Endothelial cell of hepatic sinusoid (primary cell): ENCODE measurements at regions not wholly inside any gene's neighbourhood (a gene's known extent, or its start where the extent isn't known, plus 50 kb on each side); places are given as distances from the start of the nearest gene placed in this dataset.

ENCODE experiments used
- in situ Hi-C: cut with HindIII; loops from 2 replicates; pipeline ENCODE4 v1.10.0; 2017; ENCODE audit warnings: low sequenced_read_pairs

DNA sequence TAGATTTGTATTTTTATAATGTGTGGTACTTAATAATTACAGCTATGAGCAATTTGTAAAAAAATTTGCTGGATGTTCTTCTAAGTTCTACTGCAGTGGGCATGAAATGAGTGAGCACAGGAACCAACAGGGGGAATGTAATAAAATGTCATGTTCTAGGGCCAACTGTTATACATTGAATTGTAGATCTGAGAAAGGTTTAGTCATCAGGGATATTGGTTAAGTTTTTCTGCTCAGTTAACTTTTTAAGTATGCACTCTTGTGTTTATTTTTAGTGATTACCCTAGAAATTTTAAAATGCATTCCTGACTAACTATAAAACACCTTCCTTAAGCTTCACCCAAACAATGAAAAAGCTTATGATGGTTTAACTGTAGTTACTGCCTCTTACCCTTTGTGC lies 101.8 kb downstream of the CAND1 start:
- in situ Hi-C loops, result no loop called here

DNA sequence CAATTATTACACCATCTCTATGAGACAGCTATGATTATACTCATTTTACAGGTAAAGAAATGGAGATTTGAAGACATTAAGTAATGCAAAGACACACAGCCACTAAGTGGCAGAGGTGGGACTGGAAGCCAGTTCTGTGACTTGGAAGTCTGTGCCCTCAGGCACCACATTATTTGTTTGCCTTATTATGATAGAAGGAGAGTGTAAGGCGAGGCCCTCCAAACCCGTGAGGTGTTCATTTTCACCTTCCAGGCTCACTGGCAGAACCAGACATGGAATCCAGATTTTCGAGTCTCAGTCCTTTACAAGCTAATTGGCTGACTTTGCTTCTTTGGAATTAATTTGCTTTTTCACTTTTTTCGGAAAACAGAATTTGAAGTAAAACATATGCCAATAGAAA lies 107.9 kb downstream of the CAND1 start:
- in situ Hi-C loops, result no loop called here

- in situ Hi-C loops, result no loop called here
Measured at GRCh38 chr12:67377541-67377940, 108.4 kb downstream of the CAND1 start.

DNA sequence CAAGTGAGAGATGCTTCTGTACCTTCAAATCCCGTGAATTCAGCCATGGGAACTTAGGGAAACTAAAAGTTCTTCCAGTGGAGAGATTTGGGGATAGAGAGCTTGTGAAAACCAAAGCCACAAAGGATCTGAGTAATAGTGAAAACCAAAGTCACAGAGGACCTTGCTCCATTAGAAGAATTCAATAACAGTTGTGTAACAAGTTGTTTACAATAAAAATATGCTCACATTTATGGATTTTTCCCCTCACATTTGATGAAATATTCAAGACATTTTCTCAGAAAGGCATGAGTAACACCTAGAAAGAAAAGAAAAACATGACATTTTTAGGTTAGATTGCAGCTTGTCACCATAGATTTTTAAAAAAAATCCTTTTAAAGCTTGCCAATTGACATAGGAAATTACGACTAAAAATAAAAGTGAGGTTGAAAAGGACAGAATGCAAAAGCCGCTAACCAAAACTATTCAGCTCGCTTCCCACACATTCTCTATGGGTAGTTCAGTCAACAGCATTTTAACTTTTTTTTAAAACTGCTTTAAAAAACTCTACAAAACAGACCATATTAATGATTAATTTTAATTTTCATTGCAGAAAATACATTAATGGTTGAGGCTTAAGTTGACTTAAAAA lies 113.2 kb downstream of the CAND1 start:
- in situ Hi-C loops, result no loop called here

DNA sequence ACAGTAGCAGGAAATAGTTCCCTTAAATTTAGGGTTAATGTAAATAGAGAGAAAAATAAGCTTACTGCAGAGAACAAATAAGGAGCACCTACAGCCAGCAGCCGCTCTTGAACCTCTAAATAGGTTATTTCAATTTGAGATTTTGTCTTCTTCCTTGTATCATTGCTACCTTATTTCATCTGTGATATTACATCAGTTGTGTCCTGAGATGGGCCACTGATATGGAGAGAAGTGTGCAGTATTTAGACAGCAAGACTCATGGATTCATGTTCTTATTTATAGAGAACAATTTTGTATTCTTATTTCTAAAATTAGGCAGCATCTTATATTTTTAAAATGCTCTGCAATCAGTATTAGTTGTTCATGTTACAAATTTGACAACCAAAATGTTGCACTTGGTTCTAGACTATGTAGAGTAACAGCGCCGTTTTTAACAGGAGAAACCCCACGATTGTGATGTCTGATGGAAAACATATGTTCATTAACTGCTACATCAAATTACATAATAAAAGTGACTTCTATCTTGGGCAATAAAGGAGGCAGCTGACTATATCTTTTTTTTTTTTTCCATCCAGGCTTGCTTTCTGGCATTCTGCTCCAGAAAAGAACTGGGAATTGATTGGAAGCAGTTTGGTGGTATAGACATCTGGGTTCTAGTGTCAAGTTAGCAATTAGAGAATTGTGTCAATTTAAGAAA lies 117.9 kb downstream of the CAND1 start:
- in situ Hi-C loops, result no loop called here

DNA sequence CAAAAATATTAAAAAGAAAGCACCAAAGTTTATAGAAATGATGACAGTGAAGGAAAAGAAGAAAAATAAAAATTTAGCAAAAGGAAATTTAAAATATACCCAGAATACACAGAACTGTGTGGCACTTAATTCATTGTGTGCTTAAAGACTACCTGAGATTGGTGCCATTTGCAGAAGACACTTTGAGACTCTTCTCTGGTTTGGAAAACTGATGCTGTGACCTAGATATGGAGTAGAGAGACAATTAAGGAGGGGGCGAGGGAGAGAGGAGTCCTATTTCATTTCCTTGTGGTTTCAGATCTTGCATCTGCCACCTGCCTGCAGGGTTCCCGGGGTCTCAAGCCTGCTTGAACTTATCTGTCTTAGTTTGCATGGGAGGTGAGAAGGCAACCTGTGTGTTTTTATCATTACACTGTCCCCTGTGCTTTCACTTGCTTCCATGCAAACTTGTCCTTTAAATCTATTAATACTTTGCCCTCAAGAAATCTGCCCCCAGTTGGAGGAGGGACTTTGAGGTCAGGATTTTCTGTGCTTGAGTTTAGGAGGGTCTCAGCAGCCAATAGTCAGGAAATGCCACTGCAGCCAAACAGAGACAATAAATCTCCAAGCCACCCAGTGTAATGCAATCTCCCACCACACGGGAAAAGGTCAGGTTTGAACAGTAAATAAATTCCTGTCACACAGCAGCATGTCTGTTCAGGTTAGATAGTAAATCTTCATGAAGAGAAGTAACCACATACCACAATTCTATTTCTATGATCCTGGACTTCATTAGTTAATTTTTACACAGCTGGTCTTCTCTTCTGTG lies 119.4 kb downstream of the CAND1 start:
- in situ Hi-C loops, result no loop called here

DNA sequence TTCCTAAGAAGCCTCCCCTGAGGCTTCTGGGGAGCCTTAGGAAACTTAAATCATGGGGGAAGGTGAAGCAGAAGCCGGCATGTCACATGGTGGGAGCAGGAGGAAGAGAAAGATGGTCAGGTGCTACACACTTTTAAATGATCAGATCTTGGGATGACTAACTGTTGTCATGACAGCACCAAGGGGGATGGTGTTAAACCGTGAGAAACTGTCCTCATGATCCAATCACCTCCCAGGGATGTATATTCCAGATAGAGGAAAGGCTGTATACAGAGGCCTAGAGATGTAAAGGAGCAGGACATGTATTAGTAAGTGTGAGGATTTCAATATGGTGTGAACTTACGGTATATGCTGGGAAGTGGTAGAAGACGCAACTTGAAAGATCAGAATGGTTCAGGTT lies 121.1 kb downstream of the CAND1 start:
- in situ Hi-C loops, result no loop called here

GRCh38 chr12:67391034-67391433 lies 121.9 kb downstream of the CAND1 start:
- in situ Hi-C loops, result no loop called here

GRCh38 chr12:67391656-67392055 lies 122.5 kb downstream of the CAND1 start:
- in situ Hi-C loops, result no loop called here

- in situ Hi-C loops, result no loop called here
Measured at GRCh38 chr12:67394550-67394949, 125.4 kb downstream of the CAND1 start.

GRCh38 chr12:67400742-67401141 lies 131.6 kb downstream of the CAND1 start:
- in situ Hi-C loops, result no loop called here

DNA sequence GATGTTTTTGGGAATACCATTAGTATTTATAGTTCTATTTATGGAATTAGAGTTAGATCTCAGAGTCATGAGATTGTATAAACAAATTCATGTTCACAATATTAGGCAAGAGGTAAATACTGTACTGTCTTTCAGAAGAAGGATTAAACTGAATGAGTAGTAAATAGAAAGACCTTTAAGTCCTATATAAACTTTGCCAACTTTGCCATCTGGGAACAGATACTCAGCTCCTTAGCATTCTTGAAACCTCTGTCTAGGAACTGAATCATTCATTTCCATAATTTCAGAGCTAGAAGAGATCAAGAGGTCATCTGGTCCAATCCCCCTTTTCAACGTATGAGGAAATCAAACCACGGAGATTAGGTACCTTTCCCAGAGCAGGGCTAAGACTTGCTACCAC lies 141.1 kb downstream of the CAND1 start:
- in situ Hi-C loops, result no loop called here

- in situ Hi-C loops, result no loop called here
Measured at GRCh38 chr12:67410667-67411067, 141.5 kb downstream of the CAND1 start.

GRCh38 chr12:67411562-67411961 lies 142.4 kb downstream of the CAND1 start:
- in situ Hi-C loops, result no loop called here

GRCh38 chr12:67413577-67413976 lies 144.4 kb downstream of the CAND1 start:
- in situ Hi-C loops, result no loop called here

GRCh38 chr12:67414011-67414715 lies 145.0 kb downstream of the CAND1 start:
- in situ Hi-C loops, result no loop called here

DNA sequence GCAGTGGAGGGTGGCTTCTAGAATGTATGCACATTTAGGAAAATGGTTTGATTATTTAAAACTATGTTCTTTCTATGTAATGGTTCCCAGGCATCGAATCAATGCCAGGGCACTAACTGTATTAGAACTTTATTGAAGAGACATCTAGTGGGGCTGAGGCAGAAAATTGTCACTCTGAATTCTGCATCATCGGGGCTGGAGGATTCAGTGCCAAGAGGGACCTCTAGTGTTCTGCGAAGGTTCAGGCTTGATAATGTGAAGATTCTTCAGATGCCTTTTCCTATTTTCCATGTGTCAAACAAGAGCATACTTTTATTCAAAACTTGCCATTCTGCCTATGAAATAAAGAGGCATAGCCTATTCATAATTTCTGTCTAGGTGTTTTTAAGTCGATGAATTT lies 146.3 kb downstream of the CAND1 start:
- in situ Hi-C loops, result no loop called here

GRCh38 chr12:67419810-67420209 lies 150.7 kb downstream of the CAND1 start:
- in situ Hi-C loops, result no loop called here

DNA sequence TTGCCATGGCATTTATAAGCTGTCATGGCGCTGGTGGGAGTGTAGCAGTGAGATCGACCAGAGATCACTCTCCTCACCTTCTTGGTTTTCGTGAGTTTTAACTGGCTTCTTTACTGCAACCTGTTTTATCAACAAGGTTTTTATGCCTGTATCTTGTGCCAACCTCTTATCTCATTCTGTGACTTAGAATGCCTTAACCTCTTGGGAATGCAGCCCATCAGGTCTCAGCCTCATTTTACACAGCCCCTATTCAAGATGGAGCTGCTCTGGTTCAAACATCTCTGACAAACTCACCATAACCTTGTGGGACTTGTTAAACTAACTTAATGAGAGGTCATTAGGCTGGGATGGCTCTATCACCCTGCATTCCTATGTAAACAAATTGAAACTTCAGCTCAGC lies 151.3 kb downstream of the CAND1 start:
- in situ Hi-C loops, result no loop called here

DNA sequence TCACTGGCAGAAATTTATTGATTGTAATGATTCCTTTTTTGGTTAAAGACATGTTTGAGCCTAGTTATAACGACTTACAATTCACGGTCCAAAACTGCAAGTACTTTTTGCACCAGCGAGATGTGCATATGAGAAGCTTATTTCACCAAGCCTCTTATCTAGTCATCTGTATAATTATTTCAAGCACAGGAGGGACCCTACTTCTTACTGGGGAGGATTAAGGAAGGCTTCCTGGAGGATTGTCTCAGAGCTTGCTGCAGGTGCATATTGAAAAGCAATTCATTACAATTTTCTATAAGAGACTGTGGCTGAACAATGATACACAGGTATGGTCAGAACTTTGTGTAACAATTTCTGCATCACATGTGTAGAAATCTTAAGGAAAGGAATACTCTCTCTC lies 152.9 kb downstream of the CAND1 start:
- in situ Hi-C loops, result no loop called here

- in situ Hi-C loops, result no loop called here
Measured at GRCh38 chr12:67424784-67425183, 155.6 kb downstream of the CAND1 start.
